Activated T-cell treated with anti-CD3 and anti-CD28 coated beads, Interleukin-2, amount 50 U/mL, for 48 hours (primary cell): ENCODE measurements at regions not wholly inside any gene's neighbourhood (a gene's known extent, or its start where the extent isn't known, plus 50 kb on each side); places are given as distances from the start of the nearest gene placed in this dataset.

Source experiments
- DNase-seq, 2 experiments: peaks; one replicate each; pipeline ENCODE4 v3.0.0-alpha.2; 2020

- DNase-seq = no peak
Measured at GRCh38 chr20:43304598-43304997, 114.9 kb upstream of the PTPRT start.

GRCh38 chr20:43302936-43303335 lies 113.2 kb upstream of the PTPRT start:
- no peak for DNase-seq

- DNase-seq = no peak
Measured at GRCh38 chr20:43300901-43301300, 111.2 kb upstream of the PTPRT start.

- no peak for DNase-seq
Measured at GRCh38 chr20:43295781-43296180, 106.1 kb upstream of the PTPRT start.

- DNase-seq = no peak
Measured at GRCh38 chr20:43295263-43295662, 105.6 kb upstream of the PTPRT start.

- DNase-seq = no peak
Measured at GRCh38 chr20:43294031-43294430, 104.3 kb upstream of the PTPRT start.

- DNase-seq = no peak
Measured at GRCh38 chr20:43293068-43293786, 103.5 kb upstream of the PTPRT start.

- no peak for DNase-seq
Measured at GRCh38 chr20:43292222-43292621, 102.5 kb upstream of the PTPRT start.

- no peak for DNase-seq
Measured at GRCh38 chr20:43287637-43288036, 97.9 kb upstream of the PTPRT start.

GRCh38 chr20:43285170-43285569 lies 95.5 kb upstream of the PTPRT start:
- no peak for DNase-seq

- DNase-seq = no peak
Measured at GRCh38 chr20:43284486-43284885, 94.8 kb upstream of the PTPRT start.

- DNase-seq = no peak
Measured at GRCh38 chr20:43283126-43283525, 93.4 kb upstream of the PTPRT start.

- no peak for DNase-seq
Measured at GRCh38 chr20:43271980-43272379, 82.3 kb upstream of the PTPRT start.

GRCh38 chr20:43265449-43265848 lies 75.7 kb upstream of the PTPRT start:
- DNase-seq = no peak

GRCh38 chr20:43263226-43263625 lies 73.5 kb upstream of the PTPRT start:
- DNase-seq = no peak

- DNase-seq = no peak
Measured at GRCh38 chr20:43262341-43262740, 72.6 kb upstream of the PTPRT start.

- DNase-seq = no peak
Measured at GRCh38 chr20:43255877-43256276, 66.2 kb upstream of the PTPRT start.

- no peak for DNase-seq
Measured at GRCh38 chr20:43252761-43253160, 63.1 kb upstream of the PTPRT start.

- DNase-seq = no peak
Measured at GRCh38 chr20:43248341-43248740, 58.6 kb upstream of the PTPRT start.

GRCh38 chr20:43247361-43247760 lies 57.7 kb upstream of the PTPRT start:
- no peak for DNase-seq

- no peak for DNase-seq
Measured at GRCh38 chr20:43244647-43245046, 54.9 kb upstream of the PTPRT start.

GRCh38 chr20:43243672-43244269 lies 54.1 kb upstream of the PTPRT start:
- no peak for DNase-seq

- no peak for DNase-seq
Measured at GRCh38 chr20:43241057-43241702, 51.5 kb upstream of the PTPRT start.
